ENCODE measurements at regions not wholly inside any gene's neighbourhood (a gene's known extent, or its start where the extent isn't known, plus 50 kb on each side); places are given as distances from the start of the nearest gene placed in this dataset.

DNA sequence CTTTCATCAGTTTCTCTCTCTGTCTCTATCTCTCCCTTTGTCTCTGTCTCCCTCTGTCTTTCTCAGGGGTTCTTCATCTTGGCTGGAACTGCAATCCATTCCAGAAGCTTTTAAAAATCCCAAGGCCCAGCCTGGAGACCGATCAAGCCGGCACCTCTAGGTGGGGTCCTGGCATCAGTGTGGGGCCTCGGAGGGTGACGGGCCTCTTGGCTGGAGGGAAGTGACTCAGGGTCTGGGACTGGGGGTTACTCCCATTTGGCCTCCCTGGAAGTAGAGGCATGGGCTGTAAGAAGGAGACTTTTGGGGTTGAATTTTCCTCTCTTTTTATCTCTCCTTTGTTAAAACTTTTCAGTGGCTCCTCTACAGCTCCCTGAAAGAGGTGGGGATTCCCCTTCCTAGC is 52.8 kb upstream of the OTOF start:
- intact Hi-C loops (cut with DNase I), result no loop called here
- DNase-seq, result peak in 1 of 10 donors; percentile 67

DNA sequence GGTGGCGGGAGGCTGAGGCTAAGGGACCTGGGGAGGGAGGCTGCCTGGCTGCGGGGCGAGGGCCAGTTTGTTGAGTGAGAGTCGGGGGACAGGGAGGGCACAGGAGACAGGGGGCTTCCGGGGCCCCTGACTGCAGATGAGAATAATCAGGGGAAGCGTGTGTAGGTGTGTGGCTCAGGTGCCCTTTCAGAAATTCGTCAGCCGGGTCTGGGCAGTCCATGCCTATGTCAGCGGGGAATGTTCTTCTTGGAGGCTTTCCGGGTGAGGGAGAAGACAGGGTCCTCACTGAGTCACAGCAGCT is 52.3 kb upstream of the OTOF start:
- DNase-seq, result peak in 1 of 10 donors; percentile 49
- intact Hi-C loops (cut with DNase I), result no loop called here

DNA sequence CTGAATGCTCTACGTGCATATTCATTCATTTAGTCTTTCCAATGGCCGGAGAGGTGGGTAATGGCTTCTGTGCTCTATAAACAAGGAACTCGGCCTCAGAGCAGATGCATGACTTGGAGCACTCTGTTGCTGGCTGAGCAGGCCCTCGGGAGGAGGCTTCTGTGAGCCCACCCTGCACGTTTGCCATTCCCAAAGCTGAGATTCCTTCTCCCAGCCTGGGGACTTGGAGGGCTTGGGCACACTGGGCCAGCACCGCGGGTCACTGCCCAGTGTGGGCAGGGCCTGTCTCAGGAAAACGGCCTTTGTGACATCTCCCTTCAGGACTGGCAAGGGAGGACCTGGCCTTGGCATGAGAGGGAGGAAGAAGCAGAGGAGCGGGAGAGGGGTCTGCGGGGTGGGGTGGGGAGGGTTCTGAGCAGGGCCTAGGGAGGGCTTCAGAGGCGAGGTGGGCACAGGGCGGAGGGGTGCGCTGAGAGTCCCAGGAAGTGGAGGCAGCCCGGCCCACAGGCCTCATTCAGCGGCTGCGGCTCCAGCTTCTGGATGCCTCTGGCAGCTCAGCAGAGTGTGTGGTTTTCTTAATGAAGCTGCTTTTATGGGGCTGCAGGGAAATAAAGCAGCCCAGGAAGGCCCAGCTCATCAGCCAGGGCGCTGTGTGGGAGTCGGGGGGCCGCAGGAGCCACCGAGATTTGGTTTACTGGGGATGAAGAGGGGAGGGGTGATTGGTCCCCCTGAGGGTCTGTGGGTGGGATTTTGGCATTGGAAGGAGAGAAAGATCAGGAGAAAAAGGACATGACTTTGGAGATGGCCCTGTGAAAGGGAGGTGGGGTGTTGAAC is 51.7 kb upstream of the OTOF start:
- intact Hi-C loops (cut with DNase I), result no loop called here
- DNase-seq, result peak in 1 of 10 donors; percentile 62

GRCh38 chr2:26528836-26529235 is 50.9 kb upstream of the OTOF start:
- intact Hi-C loops (cut with DNase I), result no loop called here
- DNase-seq, result peak in 1 of 10 donors; percentile 58

DNA sequence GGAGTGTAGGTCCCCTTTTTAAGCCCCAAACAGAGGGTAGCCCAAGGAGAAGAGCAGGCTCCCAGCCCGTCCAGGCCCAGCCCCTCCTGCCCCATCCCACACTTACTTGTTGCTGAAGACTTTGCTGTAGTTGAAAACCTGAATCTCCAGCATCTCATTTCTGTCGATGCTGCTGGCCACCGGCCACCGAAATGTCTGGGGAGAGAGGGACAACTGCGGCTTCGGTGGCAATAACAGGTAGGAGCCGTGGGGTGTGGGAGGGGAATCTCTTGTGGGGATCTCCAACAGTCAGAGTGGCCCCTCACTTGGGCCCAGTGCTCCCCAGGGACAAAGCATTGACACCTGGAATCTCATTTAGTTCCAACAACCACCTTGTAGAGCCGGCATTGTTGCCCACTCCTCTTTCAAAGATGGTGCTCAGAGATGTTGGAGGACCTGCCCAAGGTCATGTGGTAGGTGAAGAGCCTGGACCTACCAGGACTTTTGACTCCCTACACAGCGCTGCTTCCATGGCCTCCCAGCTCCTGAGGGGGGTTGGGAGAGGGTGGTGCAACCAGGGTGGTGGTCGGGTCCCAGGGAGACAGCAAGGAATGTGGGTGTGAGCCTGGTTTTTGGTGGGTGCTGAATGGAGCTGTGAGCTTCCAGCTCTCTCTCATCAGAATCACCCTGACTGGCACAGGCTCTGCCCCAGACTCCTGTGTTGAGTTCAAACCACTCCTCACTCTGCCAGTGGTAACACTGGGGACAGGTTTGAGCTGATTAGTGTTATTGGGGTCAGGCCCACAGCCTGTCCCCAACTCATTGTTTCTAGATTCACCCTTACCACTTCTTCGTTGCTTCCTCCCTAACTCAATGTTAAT is 50.0 kb upstream of the OTOF start:
- intact Hi-C loops (cut with DNase I), result no loop called here
- no peak for DNase-seq
